DOHH2 (cell line): ENCODE measurements at regions not wholly inside any gene's neighbourhood (a gene's known extent, or its start where the extent isn't known, plus 50 kb on each side); places are given as distances from the start of the nearest gene placed in this dataset.

ENCODE experiments used
- CTCF ChIP-seq: fragments of 200-600 bp; sonication (generic); IDR thresholded peaks from one replicate; pipeline ENCODE4 v1.5.1; 2014; ENCODE audit warnings: antibody characterized with exemption, mild to moderate bottlenecking, low read depth, low read length; ENCODE audit not compliant: poor library complexity, severe bottlenecking
- EZH2phosphoT487 ChIP-seq: fragments of 200-600 bp; sonication (generic); IDR thresholded peaks from 2 replicates; pipeline ENCODE4 v1.6.1; 2017; ENCODE audit warnings: borderline replicate concordance, mild to moderate bottlenecking, antibody characterized with exemption, low read length, moderate library complexity, mixed read lengths

- TF ChIP-seq CTCF (no peak), EZH2phosphoT487 (no peak)
Observed at GRCh38 chr11:70504246-70505020, 106.1 kb downstream of the CTTN start.
